Retinal pigment epithelial cell (primary cell): ENCODE measurements at regions not wholly inside any gene's neighbourhood (a gene's known extent, or its start where the extent isn't known, plus 50 kb on each side); places are given as distances from the start of the nearest gene placed in this dataset.

Experiments used
- DNase-seq: peaks from one replicate; pipeline ENCODE4 v3.0.0-alpha.2; 2010; ENCODE audit warnings: low read depth
- H3K4me3 ChIP-seq: 2 replicates; pipeline ENCODE4 v1.5.1; 2011; ENCODE audit warnings: mild to moderate bottlenecking, low read length, control low read depth, moderate library complexity
- TF ChIP-seq, protein P1 (sequence below): conservative IDR thresholded peaks from 2 replicates; pipeline ENCODE4 v1.5.1; 2011; ENCODE audit warnings: low read depth, low read length, control low read depth, inconsistent platforms

DNA sequence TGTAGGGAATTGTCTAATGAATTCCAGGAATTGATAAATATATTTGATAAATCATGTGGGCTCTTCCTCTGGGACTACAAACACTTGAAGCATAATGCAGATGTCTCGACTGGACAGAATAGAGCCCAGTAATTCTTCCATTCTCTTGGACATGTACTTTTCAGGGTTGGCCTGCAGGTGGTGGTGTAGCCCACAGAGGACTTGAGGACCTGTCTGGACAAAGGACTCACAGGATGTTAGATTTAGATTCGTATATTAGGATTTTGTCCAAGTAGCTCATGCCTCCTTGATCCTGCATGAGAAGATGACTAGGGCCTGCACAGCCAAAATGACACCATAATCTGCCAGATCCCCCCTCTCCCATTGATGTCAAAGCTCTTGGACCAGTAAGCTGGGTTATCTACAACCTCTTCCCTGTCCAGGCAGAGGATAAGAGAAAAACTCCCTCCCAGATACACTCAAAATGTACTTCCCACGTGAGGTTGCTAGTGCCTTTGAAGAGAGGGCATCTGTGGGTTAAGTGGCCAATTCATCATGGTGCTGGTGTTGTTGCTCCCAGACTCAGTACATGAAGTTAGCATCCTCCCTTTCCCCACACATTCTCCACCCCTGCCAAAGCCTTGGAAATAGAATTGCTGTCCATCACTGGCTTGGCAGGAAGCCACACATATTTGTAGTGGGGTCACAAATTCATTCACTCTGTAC lies 88.6 kb upstream of the ZNF280D start:
- TF ChIP-seq, protein P1, sequence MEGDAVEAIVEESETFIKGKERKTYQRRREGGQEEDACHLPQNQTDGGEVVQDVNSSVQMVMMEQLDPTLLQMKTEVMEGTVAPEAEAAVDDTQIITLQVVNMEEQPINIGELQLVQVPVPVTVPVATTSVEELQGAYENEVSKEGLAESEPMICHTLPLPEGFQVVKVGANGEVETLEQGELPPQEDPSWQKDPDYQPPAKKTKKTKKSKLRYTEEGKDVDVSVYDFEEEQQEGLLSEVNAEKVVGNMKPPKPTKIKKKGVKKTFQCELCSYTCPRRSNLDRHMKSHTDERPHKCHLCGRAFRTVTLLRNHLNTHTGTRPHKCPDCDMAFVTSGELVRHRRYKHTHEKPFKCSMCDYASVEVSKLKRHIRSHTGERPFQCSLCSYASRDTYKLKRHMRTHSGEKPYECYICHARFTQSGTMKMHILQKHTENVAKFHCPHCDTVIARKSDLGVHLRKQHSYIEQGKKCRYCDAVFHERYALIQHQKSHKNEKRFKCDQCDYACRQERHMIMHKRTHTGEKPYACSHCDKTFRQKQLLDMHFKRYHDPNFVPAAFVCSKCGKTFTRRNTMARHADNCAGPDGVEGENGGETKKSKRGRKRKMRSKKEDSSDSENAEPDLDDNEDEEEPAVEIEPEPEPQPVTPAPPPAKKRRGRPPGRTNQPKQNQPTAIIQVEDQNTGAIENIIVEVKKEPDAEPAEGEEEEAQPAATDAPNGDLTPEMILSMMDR, result peak; percentile 73
- DNase-seq, result peak; percentile 62

DNA sequence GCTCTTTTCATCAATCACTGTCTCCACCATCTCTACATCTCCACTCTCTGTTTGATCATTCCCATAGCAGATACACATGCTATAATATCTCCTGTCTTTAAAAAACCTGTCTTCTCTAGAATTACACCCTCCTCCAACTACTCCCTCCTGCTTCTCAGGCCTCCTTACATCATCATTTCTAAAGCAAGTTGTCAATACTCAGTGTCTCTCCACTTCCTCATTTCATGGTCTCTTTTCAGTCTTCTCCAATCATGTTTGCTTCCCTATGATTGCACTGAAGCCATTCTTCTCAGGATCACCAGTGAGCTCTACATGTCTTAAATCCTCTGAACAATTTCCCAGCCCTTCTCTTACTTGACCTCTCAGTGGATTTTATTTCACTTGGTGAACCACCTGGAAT lies 87.0 kb upstream of the ZNF280D start:
- DNase-seq, result no peak
- TF ChIP-seq, protein P1, result no peak
- no peak overlapping the region for H3K4me3 ChIP-seq

More for the DNA sequence above, 88.6 kb upstream of the ZNF280D start:
- no peak overlapping the region for H3K4me3 ChIP-seq

DNA sequence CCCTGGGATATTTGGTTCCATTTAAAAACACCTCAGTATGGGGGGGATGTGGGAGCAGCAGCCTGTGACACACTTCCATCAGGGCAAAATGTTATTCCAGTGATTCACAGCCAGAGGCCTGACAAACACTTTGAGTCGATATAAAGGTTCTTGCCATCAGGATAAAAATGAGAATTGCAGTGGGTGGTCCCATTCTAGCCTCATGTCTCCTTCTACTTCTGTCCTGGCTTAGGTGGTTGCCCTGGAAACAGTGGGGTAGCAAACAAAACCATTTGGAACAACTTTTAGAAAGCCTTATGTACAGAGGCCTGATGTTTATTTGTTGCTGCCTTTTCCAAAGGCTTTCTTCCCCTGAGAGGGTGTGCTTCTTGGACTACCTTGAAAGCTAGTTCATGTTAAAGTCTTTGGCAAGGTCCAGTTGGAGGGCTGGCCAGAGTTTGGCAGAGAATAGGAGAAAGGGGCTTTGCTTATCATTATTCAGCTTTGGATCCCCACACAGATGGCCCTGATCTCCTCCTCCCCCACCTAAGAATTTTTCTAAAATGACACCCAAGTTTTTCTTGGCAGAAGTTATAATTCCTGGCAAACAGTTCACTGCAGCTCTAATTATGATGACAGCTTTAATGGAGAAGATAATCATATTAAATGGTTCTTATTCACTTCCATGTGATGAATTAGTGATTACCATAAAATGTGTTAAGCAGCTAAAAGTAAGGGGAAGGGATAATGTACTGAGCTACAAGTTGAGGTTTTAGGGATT lies 84.2 kb upstream of the ZNF280D start:
- peak; percentile 68 for DNase-seq
- TF ChIP-seq, protein P1, result no peak
- H3K4me3 ChIP-seq, result no peak overlapping the region

DNA sequence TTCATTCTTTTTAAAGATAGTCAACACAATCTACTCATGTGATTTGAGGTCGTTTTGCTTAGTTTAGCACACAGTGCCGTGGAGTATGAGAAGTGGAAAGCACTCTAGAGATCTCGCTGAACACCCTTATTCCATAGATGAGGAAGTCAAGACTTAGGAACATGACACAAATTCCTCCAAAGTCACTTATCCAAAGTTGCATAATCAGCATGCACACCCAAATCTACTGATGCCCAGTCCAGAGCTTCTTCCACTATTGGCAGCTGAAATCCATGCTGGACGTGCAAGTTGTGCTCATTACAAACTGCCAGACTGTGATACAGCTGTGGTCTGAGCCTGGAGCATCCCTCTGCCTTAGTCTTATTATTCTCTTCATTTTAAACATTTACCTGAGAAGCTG lies 83.5 kb upstream of the ZNF280D start:
- TF ChIP-seq, protein P1, result no peak
- no peak for DNase-seq
- no peak overlapping the region for H3K4me3 ChIP-seq

DNA sequence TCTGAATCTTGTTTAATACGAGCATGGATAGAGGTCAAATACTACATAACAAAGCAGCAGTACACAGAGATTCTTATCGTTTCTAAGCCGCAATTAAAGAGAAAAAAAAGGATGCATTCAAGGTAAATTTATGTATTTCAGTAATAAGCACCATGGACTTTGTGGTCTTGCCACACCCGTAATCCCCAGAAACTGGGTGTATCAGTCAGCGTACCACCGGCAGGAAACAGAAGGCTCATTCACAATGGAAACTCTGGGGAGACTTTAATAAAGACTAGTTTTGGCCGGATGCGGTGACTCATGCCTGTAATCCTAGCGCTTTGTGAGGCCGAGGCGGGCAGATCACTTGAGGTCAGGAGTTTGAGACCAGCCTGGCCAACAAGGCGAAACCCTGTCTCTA lies 81.9 kb upstream of the ZNF280D start:
- TF ChIP-seq, protein P1, result no peak
- peak; percentile 99 for DNase-seq
- no peak overlapping the region for H3K4me3 ChIP-seq

DNA sequence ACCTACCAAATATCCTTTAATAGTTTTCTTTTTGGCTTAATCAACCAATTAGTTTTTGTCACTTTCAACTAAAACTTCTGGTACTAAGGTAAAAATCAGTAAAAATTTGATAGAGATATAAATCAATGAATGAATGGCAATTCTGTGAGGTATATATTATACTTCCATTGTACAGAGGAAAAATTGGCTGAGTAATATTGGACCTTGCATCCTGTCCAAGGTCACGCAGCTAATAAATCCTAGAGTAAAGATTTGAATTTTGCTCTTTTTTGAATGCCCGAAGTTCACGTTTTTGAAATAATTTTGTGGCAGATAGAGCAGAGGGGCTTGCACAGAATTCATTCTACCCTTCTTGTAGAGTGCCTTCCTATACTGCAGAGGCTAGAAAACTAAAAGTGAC lies 81.1 kb upstream of the ZNF280D start:
- TF ChIP-seq, protein P1, result no peak
- no peak overlapping the region for H3K4me3 ChIP-seq
- no peak for DNase-seq

DNA sequence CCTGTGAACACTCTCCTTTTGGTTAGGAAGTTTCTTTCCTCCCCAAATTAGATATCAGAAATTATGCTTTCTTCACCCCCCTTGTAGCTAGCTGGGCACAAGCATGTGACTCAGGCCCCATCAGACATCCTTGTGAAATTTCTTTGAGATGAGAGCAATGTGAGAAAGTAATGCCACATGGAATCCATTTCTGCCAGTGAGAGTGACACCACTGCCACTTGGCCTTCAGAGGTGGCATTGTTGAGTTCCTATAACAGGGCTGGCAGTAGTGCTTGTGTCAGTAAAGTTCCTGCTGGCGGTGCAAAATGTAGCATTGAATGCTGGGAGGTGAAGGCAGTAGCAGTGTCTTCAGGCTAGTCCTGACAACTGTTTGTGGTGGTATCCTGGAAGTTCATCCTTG lies 80.7 kb upstream of the ZNF280D start:
- DNase-seq, result no peak
- no peak overlapping the region for H3K4me3 ChIP-seq
- TF ChIP-seq, protein P1, result no peak
